GM12878 (cell line): ENCODE measurements at regions not wholly inside any gene's neighbourhood (a gene's known extent, or its start where the extent isn't known, plus 50 kb on each side); places are given as distances from the start of the nearest gene placed in this dataset.

Source experiments
- ATAC-seq: fragments of 200-7000 bp; cut with Tn5 transposase; 3 replicates; pipeline ENCODE4 v1.9.1; 2020; ENCODE audit warnings: mild to moderate bottlenecking, moderate library complexity
- BruUV-seq: library from RNA; stranded (reverse); fragments of 400-500 nt; replicated peaks from 2 replicates; lab custom pipeline; 2021; lab: Mats Ljungman, UMichigan
- CTCF ChIA-PET: fragments of 300-600 bp; sonication (Branson Sonifier 250); formaldehyde crosslinking; extraction: SDS; loops from one replicate; lab custom pipeline; 2021; ENCODE audit warnings: inconsistent platforms; lab: Yijun Ruan, JAX
- POLR2A ChIA-PET: fragments of 350-600 bp; formaldehyde crosslinking; extraction: SDS; loops from one replicate; lab custom pipeline; 2021; ENCODE audit warnings: inconsistent platforms; lab: Charles Lee
- RAD21 ChIA-PET: fragments of 300-600 bp; sonication (Branson Sonifier 250); formaldehyde crosslinking; loops from one replicate; lab custom pipeline; 2023; ENCODE audit warnings: antibody characterized with exemption; ENCODE audit not compliant: unreplicated experiment; lab: Charles Lee
- SMC1A ChIA-PET: fragments of 300-600 bp; sonication (Branson Sonifier 250); formaldehyde crosslinking; loops from one replicate; lab custom pipeline; 2023; ENCODE audit not compliant: unreplicated experiment, uncharacterized antibody; lab: Charles Lee
- DNase-seq: peaks from one replicate; pipeline ENCODE4 v3.0.0-alpha.2; 2011; ENCODE audit warnings: low read depth, low spot score
- FAIRE-seq: peaks from 3 replicates; lab custom pipeline; 2011; peaks lifted over from hg19 to GRCh38; lab: Jason Lieb, UNC
- H2AFZ ChIP-seq: 2 replicates; pipeline ENCODE4 v1.6.0; 2011; ENCODE audit warnings: low read depth, low read length, control low read depth; ENCODE audit not compliant: control insufficient read depth
- H3K27ac ChIP-seq: 2 replicates; pipeline ENCODE4 v1.5.1; 2011; ENCODE audit warnings: control low read depth; ENCODE audit not compliant: control insufficient read depth, insufficient read depth
- H3K27me3 ChIP-seq, 2 experiments: replicated peaks in 1 of 2; 2 replicates each; pipeline versions ENCODE4 v1.6.0 to v1.6.1; 2011; ENCODE audit warnings: low read length in 1 of 2; ENCODE audit not compliant: control insufficient read depth in 2 of 2, insufficient read depth in 2 of 2
- H3K36me3 ChIP-seq, 2 experiments: 2 replicates each; pipeline ENCODE4 v1.5.1; 2011; ENCODE audit warnings: low read length in 1 of 2; ENCODE audit not compliant: control insufficient read depth in 2 of 2, insufficient read depth in 2 of 2
- H3K4me1 ChIP-seq: 2 replicates; pipeline ENCODE4 v1.6.1; 2011; ENCODE audit warnings: mild to moderate bottlenecking, low read length, moderate library complexity, mixed read lengths; ENCODE audit not compliant: control insufficient read depth, insufficient read depth
- H3K4me2 ChIP-seq: 2 replicates; pipeline ENCODE4 v1.6.0; 2011; ENCODE audit warnings: control low read depth; ENCODE audit not compliant: control insufficient read depth, insufficient read depth
- H3K4me3 ChIP-seq: fragments of 200-600 bp; sonication (generic); 2 replicates; pipeline ENCODE4 v1.5.1; 2016
- H3K79me2 ChIP-seq: 2 replicates; pipeline ENCODE4 v1.6.0; 2011; ENCODE audit warnings: low read length; ENCODE audit not compliant: control insufficient read depth, insufficient read depth
- H3K9ac ChIP-seq: 2 replicates; pipeline ENCODE4 v1.8.0; 2011; ENCODE audit warnings: low read length, control low read depth, mixed read lengths; ENCODE audit not compliant: control insufficient read depth, insufficient read depth
- H3K9me3 ChIP-seq: replicated peaks from 3 replicates; pipeline ENCODE4 v1.5.1; 2011; ENCODE audit warnings: mild to moderate bottlenecking, low read length; ENCODE audit not compliant: control insufficient read depth, insufficient read depth
- H4K20me1 ChIP-seq: 2 replicates; pipeline ENCODE4 v1.6.0; 2011; ENCODE audit not compliant: control insufficient read depth, insufficient read depth
- DPF2 ChIP-seq: fragments of 450-650 bp; IDR thresholded peaks from 2 replicates; pipeline ENCODE4 v1.6.1; 2017; ENCODE audit warnings: mild to moderate bottlenecking
- FOXM1 ChIP-seq: IDR thresholded peaks from 2 replicates; pipeline ENCODE4 v1.6.1; 2012; ENCODE audit warnings: low read depth, mild to moderate bottlenecking, inconsistent platforms, low read length, moderate library complexity
- HDGF ChIP-seq: fragments of 450-650 bp; IDR thresholded peaks from 2 replicates; pipeline ENCODE4 v1.6.1; 2016; ENCODE audit warnings: antibody characterized with exemption
- MTA3 ChIP-seq: IDR thresholded peaks from 2 replicates; pipeline ENCODE4 v1.6.1; 2012; ENCODE audit warnings: low read length, inconsistent platforms, borderline replicate concordance
- NRF1 ChIP-seq: conservative IDR thresholded peaks from 2 replicates; pipeline ENCODE4 v1.6.1; 2011; ENCODE audit warnings: mild to moderate bottlenecking, low read depth, low read length, improper control_type of control experiment
- SMARCA5 ChIP-seq: fragments of 450-650 bp; IDR thresholded peaks from 2 replicates; pipeline ENCODE4 v1.6.1; 2017; ENCODE audit warnings: mild to moderate bottlenecking
- SPI1 ChIP-seq: IDR thresholded peaks from 2 replicates; pipeline ENCODE4 v1.6.1; 2011; ENCODE audit warnings: low read depth, mild to moderate bottlenecking, low read length, moderate library complexity, borderline replicate concordance; ENCODE audit not compliant: insufficient read depth
- ZNF207 ChIP-seq: fragments of 450-650 bp; IDR thresholded peaks from 2 replicates; pipeline ENCODE4 v1.6.1; 2014; ENCODE audit warnings: antibody characterized with exemption, mild to moderate bottlenecking, borderline replicate concordance
- WGBS: methylation state at CpG from one replicate; pipeline ENCODE4 v1.1.6; 2016; ENCODE audit warnings: low lambda C conversion rate; ENCODE audit not compliant: insufficient replicate concordance, insufficient coverage; ENCODE audit errors: missing lambda C conversion rate; 5-methylcytosine and 5-hydroxymethylcytosine counted together
- in situ Hi-C: fragments of 300-500 bp; cut with MboI; formaldehyde crosslinking; loops from 9 replicates; pipeline ENCODE4 v1.14.3; 2018; ENCODE audit warnings: mixed read lengths
- intact Hi-C: fragments of 100-400 bp; cut with micrococcal nuclease; formaldehyde crosslinking; loops from one replicate; pipeline ENCODE4 v1.14.2; 2022; ENCODE audit not compliant: unreplicated experiment
- TF ChIP-seq, protein P1 (sequence below): fragments of 450-650 bp; IDR thresholded peaks from 2 replicates; pipeline ENCODE4 v1.6.1; 2016; ENCODE audit warnings: mild to moderate bottlenecking, moderate library complexity, borderline replicate concordance
- TF ChIP-seq, protein P2 (sequence below): fragments of 450-650 bp; formaldehyde crosslinking; IDR thresholded peaks from 2 replicates; pipeline ENCODE4 v1.4.0; 2022; ENCODE audit warnings: mild to moderate bottlenecking, moderate library complexity
- TF ChIP-seq, protein P3 (sequence below): IDR thresholded peaks from 2 replicates; pipeline ENCODE4 v1.6.1; 2011; ENCODE audit warnings: borderline replicate concordance, low read depth, mild to moderate bottlenecking, moderate library complexity, low read length; ENCODE audit not compliant: insufficient read depth, poor library complexity, severe bottlenecking
- TF ChIP-seq, protein P4 (sequence below): fragments of 450-650 bp; IDR thresholded peaks from 2 replicates; pipeline ENCODE4 v1.6.1; 2017; ENCODE audit warnings: low read depth, mild to moderate bottlenecking, moderate library complexity

DNA sequence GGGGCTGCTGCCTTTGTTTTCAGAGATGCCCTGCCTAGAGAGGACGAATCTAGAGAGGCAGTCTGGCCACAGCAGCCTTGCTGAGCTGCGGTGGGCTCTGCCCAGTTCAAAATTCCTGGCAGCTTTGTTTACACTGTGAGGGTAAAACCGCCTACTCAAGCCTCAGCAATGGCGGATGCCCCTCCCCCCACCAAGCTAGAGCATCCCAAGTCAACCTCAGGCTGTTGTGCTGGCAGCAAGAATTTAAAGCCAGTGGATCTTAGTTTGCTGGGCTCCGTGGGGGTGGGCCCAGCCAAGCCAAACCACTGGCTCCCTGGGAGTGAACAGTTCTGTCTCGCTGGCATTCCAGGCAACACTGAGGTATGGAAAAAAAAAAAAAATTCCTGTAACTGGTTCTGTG lies 970.9 kb downstream of the TBC1D32 start:
- FAIRE-seq (no peak), ATAC-seq (no peak), DNase-seq (no peak)
- Histone ChIP-seq H3K9ac (no peak overlapping the region), H3K27me3 (no peaks in the 10 kb centered on the region), H3K36me3 (no peaks in the 10 kb centered on the region), H3K4me3 (no peak overlapping the region), H2AFZ (no peak overlapping the region), H3K27ac (no peak overlapping the region), H3K4me2 (no peak overlapping the region), H3K4me1 (no peaks in the 10 kb centered on the region), H3K9me3 (no peaks in the 10 kb centered on the region; the same call in 2 of the 3 replicates), H3K79me2 (no peaks in the 10 kb centered on the region), H4K20me1 (no peaks in the 10 kb centered on the region)
- intact Hi-C loops, result no loop called here
- BruUV-seq, result no TSS peak
- WGBS, result 6% methylated on average over 6 of the region's 6 CpGs
- in situ Hi-C loops, result no loop called here
- POLR2A ChIA-PET, result no interaction called here
- SMC1A ChIA-PET, result no interaction called here
- RAD21 ChIA-PET, result no interaction called here
- CTCF ChIA-PET, result no interaction called here
- no peak for TF ChIP-seq FOXM1
- TF ChIP-seq, protein P1, sequence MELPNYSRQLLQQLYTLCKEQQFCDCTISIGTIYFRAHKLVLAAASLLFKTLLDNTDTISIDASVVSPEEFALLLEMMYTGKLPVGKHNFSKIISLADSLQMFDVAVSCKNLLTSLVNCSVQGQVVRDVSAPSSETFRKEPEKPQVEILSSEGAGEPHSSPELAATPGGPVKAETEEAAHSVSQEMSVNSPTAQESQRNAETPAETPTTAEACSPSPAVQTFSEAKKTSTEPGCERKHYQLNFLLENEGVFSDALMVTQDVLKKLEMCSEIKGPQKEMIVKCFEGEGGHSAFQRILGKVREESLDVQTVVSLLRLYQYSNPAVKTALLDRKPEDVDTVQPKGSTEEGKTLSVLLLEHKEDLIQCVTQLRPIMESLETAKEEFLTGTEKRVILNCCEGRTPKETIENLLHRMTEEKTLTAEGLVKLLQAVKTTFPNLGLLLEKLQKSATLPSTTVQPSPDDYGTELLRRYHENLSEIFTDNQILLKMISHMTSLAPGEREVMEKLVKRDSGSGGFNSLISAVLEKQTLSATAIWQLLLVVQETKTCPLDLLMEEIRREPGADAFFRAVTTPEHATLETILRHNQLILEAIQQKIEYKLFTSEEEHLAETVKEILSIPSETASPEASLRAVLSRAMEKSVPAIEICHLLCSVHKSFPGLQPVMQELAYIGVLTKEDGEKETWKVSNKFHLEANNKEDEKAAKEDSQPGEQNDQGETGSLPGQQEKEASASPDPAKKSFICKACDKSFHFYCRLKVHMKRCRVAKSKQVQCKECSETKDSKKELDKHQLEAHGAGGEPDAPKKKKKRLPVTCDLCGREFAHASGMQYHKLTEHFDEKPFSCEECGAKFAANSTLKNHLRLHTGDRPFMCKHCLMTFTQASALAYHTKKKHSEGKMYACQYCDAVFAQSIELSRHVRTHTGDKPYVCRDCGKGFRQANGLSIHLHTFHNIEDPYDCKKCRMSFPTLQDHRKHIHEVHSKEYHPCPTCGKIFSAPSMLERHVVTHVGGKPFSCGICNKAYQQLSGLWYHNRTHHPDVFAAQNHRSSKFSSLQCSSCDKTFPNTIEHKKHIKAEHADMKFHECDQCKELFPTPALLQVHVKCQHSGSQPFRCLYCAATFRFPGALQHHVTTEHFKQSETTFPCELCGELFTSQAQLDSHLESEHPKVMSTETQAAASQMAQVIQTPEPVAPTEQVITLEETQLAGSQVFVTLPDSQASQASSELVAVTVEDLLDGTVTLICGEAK, result no peak
- TF ChIP-seq, protein P2, sequence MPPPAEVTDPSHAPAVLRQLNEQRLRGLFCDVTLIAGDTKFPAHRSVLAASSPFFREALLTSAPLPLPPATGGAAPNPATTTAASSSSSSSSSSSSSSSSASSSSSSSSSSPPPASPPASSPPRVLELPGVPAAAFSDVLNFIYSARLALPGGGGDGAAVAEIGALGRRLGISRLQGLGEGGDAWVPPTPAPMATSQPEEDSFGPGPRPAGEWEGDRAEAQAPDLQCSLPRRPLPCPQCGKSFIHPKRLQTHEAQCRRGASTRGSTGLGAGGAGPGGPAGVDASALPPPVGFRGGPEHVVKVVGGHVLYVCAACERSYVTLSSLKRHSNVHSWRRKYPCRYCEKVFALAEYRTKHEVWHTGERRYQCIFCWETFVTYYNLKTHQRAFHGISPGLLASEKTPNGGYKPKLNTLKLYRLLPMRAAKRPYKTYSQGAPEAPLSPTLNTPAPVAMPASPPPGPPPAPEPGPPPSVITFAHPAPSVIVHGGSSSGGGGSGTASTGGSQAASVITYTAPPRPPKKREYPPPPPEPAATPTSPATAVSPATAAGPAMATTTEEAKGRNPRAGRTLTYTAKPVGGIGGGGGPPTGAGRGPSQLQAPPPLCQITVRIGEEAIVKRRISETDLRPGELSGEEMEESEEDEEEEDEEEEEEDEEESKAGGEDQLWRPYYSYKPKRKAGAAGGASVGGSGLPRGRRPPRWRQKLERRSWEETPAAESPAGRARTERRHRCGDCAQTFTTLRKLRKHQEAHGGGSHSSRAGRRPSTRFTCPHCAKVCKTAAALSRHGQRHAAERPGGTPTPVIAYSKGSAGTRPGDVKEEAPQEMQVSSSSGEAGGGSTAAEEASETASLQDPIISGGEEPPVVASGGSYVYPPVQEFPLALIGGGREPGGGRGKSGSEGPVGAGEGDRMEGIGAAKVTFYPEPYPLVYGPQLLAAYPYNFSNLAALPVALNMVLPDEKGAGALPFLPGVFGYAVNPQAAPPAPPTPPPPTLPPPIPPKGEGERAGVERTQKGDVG, result no peak
- no peak for TF ChIP-seq ZNF207
- no peak for TF ChIP-seq SPI1
- no peak for TF ChIP-seq DPF2
- no peak for TF ChIP-seq NRF1
- TF ChIP-seq, protein P3, sequence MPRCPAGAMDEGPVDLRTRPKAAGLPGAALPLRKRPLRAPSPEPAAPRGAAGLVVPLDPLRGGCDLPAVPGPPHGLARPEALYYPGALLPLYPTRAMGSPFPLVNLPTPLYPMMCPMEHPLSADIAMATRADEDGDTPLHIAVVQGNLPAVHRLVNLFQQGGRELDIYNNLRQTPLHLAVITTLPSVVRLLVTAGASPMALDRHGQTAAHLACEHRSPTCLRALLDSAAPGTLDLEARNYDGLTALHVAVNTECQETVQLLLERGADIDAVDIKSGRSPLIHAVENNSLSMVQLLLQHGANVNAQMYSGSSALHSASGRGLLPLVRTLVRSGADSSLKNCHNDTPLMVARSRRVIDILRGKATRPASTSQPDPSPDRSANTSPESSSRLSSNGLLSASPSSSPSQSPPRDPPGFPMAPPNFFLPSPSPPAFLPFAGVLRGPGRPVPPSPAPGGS, result no peak
- TF ChIP-seq, protein P4, sequence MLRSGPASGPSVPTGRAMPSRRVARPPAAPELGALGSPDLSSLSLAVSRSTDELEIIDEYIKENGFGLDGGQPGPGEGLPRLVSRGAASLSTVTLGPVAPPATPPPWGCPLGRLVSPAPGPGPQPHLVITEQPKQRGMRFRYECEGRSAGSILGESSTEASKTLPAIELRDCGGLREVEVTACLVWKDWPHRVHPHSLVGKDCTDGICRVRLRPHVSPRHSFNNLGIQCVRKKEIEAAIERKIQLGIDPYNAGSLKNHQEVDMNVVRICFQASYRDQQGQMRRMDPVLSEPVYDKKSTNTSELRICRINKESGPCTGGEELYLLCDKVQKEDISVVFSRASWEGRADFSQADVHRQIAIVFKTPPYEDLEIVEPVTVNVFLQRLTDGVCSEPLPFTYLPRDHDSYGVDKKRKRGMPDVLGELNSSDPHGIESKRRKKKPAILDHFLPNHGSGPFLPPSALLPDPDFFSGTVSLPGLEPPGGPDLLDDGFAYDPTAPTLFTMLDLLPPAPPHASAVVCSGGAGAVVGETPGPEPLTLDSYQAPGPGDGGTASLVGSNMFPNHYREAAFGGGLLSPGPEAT, result no peak
- no peak for TF ChIP-seq HDGF
- no peak for TF ChIP-seq SMARCA5
- no peak for TF ChIP-seq MTA3
